ENCODE measurements at regions not wholly inside any gene's neighbourhood (a gene's known extent, or its start where the extent isn't known, plus 50 kb on each side); places are given as distances from the start of the nearest gene placed in this dataset.
"Not testable (repeated sequence)": the region's sequence is repeated elsewhere in the genome, so short reads cannot be mapped to it uniquely, and the experiment has no call there.

- Mint-ChIP-seq H3K27ac (no peak overlapping the region), H3K36me3 (ENCODE audit: low read depth) (no peaks in the 10 kb centered on the region), H3K4me1 (no peaks in the 10 kb centered on the region), H3K4me3 (no peak overlapping the region), H3K27me3 (peaks cover 5% of the 10 kb centered on the region)
- DNase-seq (no peak), ATAC-seq (no peak)
- no peaks in the 10 kb centered on the region for H3K9me3 ChIP-seq (ENCODE audit: control insufficient read depth, low read length, poor library complexity, severe bottlenecking)
Measured at GRCh38 chr4:148944136-148944838, 502.1 kb upstream of the NR3C2 start.

- no peak for DNase-seq
- Mint-ChIP-seq H3K4me1 (no peaks in the 10 kb centered on the region), H3K36me3 (ENCODE audit: low read depth) (no peaks in the 10 kb centered on the region), H3K27ac (no peak overlapping the region), H3K27me3 (no peaks in the 10 kb centered on the region), H3K4me3 (no peak overlapping the region)
- ATAC-seq: no peak
- H3K9me3 ChIP-seq (ENCODE audit: control insufficient read depth, low read length, poor library complexity, severe bottlenecking): peaks cover 3% of the 10 kb centered on the region
Measured at GRCh38 chr4:148934926-148935578, 492.8 kb upstream of the NR3C2 start.

GRCh38 chr4:148926276-148927260 lies 484.4 kb upstream of the NR3C2 start:
- H3K27ac Mint-ChIP-seq: no peak overlapping the region
- peaks cover 5% of the 10 kb centered on the region for H3K9me3 ChIP-seq (ENCODE audit: control insufficient read depth, low read length, poor library complexity, severe bottlenecking)
- no peak overlapping the region for H3K4me3 Mint-ChIP-seq
- no peaks in the 10 kb centered on the region for H3K4me1 Mint-ChIP-seq
- no peaks in the 10 kb centered on the region for H3K36me3 Mint-ChIP-seq (ENCODE audit: low read depth)
- ATAC-seq: no peak
- no peaks in the 10 kb centered on the region for H3K27me3 Mint-ChIP-seq
- no peak for DNase-seq

- no peaks in the 10 kb centered on the region for H3K27me3 Mint-ChIP-seq
- H3K36me3 Mint-ChIP-seq (ENCODE audit: low read depth): no peaks in the 10 kb centered on the region
- no peaks in the 10 kb centered on the region for H3K9me3 ChIP-seq (ENCODE audit: control insufficient read depth, low read length, poor library complexity, severe bottlenecking)
- H3K4me3 Mint-ChIP-seq: no peak overlapping the region
- ATAC-seq (no peak), DNase-seq (no peak)
- H3K27ac Mint-ChIP-seq: no peak overlapping the region
- peaks cover 2% of the 10 kb centered on the region for H3K4me1 Mint-ChIP-seq
Measured at GRCh38 chr4:148923881-148924280, 481.7 kb upstream of the NR3C2 start.

GRCh38 chr4:148922497-148922896 lies 480.3 kb upstream of the NR3C2 start:
- H3K36me3 Mint-ChIP-seq (ENCODE audit: low read depth): no peaks in the 10 kb centered on the region
- H3K4me3 Mint-ChIP-seq: no peak overlapping the region
- ATAC-seq (no peak), DNase-seq (no peak)
- peaks cover 2% of the 10 kb centered on the region for H3K4me1 Mint-ChIP-seq
- no peaks in the 10 kb centered on the region for H3K27me3 Mint-ChIP-seq
- no peak overlapping the region for H3K27ac Mint-ChIP-seq
- H3K9me3 ChIP-seq (ENCODE audit: control insufficient read depth, low read length, poor library complexity, severe bottlenecking): no peaks in the 10 kb centered on the region

- ATAC-seq: no peak
- DNase-seq: no peak
- H3K36me3 Mint-ChIP-seq (ENCODE audit: low read depth): no peaks in the 10 kb centered on the region
- no peak overlapping the region for H3K27ac Mint-ChIP-seq
- H3K27me3 Mint-ChIP-seq: no peaks in the 10 kb centered on the region
- H3K4me1 Mint-ChIP-seq: no peaks in the 10 kb centered on the region
- H3K4me3 Mint-ChIP-seq: no peak overlapping the region
- H3K9me3 ChIP-seq (ENCODE audit: control insufficient read depth, low read length, poor library complexity, severe bottlenecking): no peaks in the 10 kb centered on the region
Measured at GRCh38 chr4:148914734-148915133, 472.5 kb upstream of the NR3C2 start.

- Mint-ChIP-seq H3K27me3 (no peaks in the 10 kb centered on the region), H3K4me3 (no peak overlapping the region), H3K4me1 (no peaks in the 10 kb centered on the region), H3K27ac (no peak overlapping the region), H3K36me3 (ENCODE audit: low read depth) (no peaks in the 10 kb centered on the region)
- ATAC-seq (no peak), DNase-seq (no peak)
- H3K9me3 ChIP-seq (ENCODE audit: control insufficient read depth, low read length, poor library complexity, severe bottlenecking): no peaks in the 10 kb centered on the region
Measured at GRCh38 chr4:148914301-148914700, 472.1 kb upstream of the NR3C2 start.

GRCh38 chr4:148903388-148903787 lies 461.2 kb upstream of the NR3C2 start:
- H3K4me3 Mint-ChIP-seq: no peak overlapping the region
- H3K27me3 Mint-ChIP-seq: no peaks in the 10 kb centered on the region
- ATAC-seq (no peak), DNase-seq (no peak)
- no peak overlapping the region for H3K27ac Mint-ChIP-seq
- H3K4me1 Mint-ChIP-seq: no peaks in the 10 kb centered on the region
- peaks cover 3% of the 10 kb centered on the region for H3K36me3 Mint-ChIP-seq (ENCODE audit: low read depth)
- no peaks in the 10 kb centered on the region for H3K9me3 ChIP-seq (ENCODE audit: control insufficient read depth, low read length, poor library complexity, severe bottlenecking)

GRCh38 chr4:148901075-148901705 lies 459.0 kb upstream of the NR3C2 start:
- no peak overlapping the region for H3K27ac Mint-ChIP-seq
- DNase-seq (no peak), ATAC-seq (no peak)
- H3K4me1 Mint-ChIP-seq: no peaks in the 10 kb centered on the region
- H3K36me3 Mint-ChIP-seq (ENCODE audit: low read depth): peaks cover 3% of the 10 kb centered on the region
- no peaks in the 10 kb centered on the region for H3K27me3 Mint-ChIP-seq
- H3K4me3 Mint-ChIP-seq: no peak overlapping the region
- no peaks in the 10 kb centered on the region for H3K9me3 ChIP-seq (ENCODE audit: control insufficient read depth, low read length, poor library complexity, severe bottlenecking)

GRCh38 chr4:148898139-148898538 lies 455.9 kb upstream of the NR3C2 start:
- H3K4me3 Mint-ChIP-seq; H3K27ac Mint-ChIP-seq; H3K36me3 Mint-ChIP-seq (ENCODE audit: low read depth); H3K27me3 Mint-ChIP-seq; ATAC-seq; H3K4me1 Mint-ChIP-seq; DNase-seq; H3K9me3 ChIP-seq (ENCODE audit: control insufficient read depth, low read length, poor library complexity, severe bottlenecking): not testable (repeated sequence)

GRCh38 chr4:148893095-148893494 lies 450.9 kb upstream of the NR3C2 start:
- H3K36me3 Mint-ChIP-seq (ENCODE audit: low read depth): no peaks in the 10 kb centered on the region
- no peak for ATAC-seq
- no peak for DNase-seq
- H3K4me3 Mint-ChIP-seq: no peak overlapping the region
- H3K4me1 Mint-ChIP-seq: no peaks in the 10 kb centered on the region
- H3K27ac Mint-ChIP-seq: no peak overlapping the region
- peaks cover 3% of the 10 kb centered on the region for H3K9me3 ChIP-seq (ENCODE audit: control insufficient read depth, low read length, poor library complexity, severe bottlenecking)
- no peaks in the 10 kb centered on the region for H3K27me3 Mint-ChIP-seq

- H3K9me3 ChIP-seq (ENCODE audit: control insufficient read depth, low read length, poor library complexity, severe bottlenecking): no peaks in the 10 kb centered on the region
- Mint-ChIP-seq H3K4me3 (no peak overlapping the region), H3K36me3 (ENCODE audit: low read depth) (no peaks in the 10 kb centered on the region), H3K4me1 (no peaks in the 10 kb centered on the region), H3K27me3 (no peaks in the 10 kb centered on the region), H3K27ac (no peak overlapping the region)
- DNase-seq (no peak), ATAC-seq (no peak)
Measured at GRCh38 chr4:148883891-148884290, 441.7 kb upstream of the NR3C2 start.

GRCh38 chr4:148883435-148883834 lies 441.2 kb upstream of the NR3C2 start:
- no peaks in the 10 kb centered on the region for H3K27me3 Mint-ChIP-seq
- no peak overlapping the region for H3K27ac Mint-ChIP-seq
- no peaks in the 10 kb centered on the region for H3K36me3 Mint-ChIP-seq (ENCODE audit: low read depth)
- DNase-seq (no peak), ATAC-seq (no peak)
- H3K4me1 Mint-ChIP-seq: no peaks in the 10 kb centered on the region
- H3K9me3 ChIP-seq (ENCODE audit: control insufficient read depth, low read length, poor library complexity, severe bottlenecking): no peaks in the 10 kb centered on the region
- H3K4me3 Mint-ChIP-seq: no peak overlapping the region

Data from T-helper 17 cell (primary cell).